ENCODE measurements at regions not wholly inside any gene's neighbourhood (a gene's known extent, or its start where the extent isn't known, plus 50 kb on each side); places are given as distances from the start of the nearest gene placed in this dataset.

DNA sequence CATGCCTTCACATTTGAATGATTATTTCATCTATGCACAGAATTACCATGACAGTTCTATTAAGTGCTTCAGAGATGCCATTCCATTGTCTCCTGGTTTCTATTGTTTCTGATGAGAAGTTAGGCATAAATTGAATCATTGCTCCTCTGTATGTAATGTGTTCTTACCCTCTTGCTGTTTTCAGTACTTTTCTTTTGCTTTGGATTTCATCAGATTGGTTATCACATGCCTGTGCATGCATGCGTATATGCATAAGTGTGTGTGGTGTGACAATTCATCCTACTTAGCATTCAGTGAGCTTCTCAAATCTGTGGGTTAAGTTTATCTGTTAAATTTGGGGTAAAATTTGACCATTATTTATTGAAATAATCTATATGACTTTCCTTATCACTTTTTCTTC lies 263.3 kb upstream of the RND3 start:
- TF ChIP-seq, protein P1, sequence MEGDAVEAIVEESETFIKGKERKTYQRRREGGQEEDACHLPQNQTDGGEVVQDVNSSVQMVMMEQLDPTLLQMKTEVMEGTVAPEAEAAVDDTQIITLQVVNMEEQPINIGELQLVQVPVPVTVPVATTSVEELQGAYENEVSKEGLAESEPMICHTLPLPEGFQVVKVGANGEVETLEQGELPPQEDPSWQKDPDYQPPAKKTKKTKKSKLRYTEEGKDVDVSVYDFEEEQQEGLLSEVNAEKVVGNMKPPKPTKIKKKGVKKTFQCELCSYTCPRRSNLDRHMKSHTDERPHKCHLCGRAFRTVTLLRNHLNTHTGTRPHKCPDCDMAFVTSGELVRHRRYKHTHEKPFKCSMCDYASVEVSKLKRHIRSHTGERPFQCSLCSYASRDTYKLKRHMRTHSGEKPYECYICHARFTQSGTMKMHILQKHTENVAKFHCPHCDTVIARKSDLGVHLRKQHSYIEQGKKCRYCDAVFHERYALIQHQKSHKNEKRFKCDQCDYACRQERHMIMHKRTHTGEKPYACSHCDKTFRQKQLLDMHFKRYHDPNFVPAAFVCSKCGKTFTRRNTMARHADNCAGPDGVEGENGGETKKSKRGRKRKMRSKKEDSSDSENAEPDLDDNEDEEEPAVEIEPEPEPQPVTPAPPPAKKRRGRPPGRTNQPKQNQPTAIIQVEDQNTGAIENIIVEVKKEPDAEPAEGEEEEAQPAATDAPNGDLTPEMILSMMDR (conservative IDR thresholded peaks at IDR 0.05; ENCODE audit: low read depth in 2 of 2), result no peak
- TF ChIP-seq EZH2phosphoT487 (IDR thresholded peaks at IDR 0.05; ENCODE audit: unreplicated experiment) (no peak), EZH2 (IDR thresholded peaks at IDR 0.05; ENCODE audit: low read depth, unreplicated experiment) (no peak), CREB1 (CRISPR knock-in tag; IDR thresholded peaks at IDR 0.05; ENCODE audit: low read depth) (no peak), NANOG (IDR thresholded peaks at IDR 0.05; ENCODE audit: borderline replicate concordance) (no peak; the same call in 1 of the 2 replicates), POLR2AphosphoS5 (IDR thresholded peaks at IDR 0.05; ENCODE audit: low read depth) (no peak), STAT1 (IDR thresholded peaks at IDR 0.05; ENCODE audit: unreplicated experiment) (no peak), ZNF114 (CRISPR knock-in tag; IDR thresholded peaks at IDR 0.05) (no peak), JUNB (IDR thresholded peaks at IDR 0.05; ENCODE audit: unreplicated experiment) (no peak), ZNF331 (CRISPR knock-in tag; IDR thresholded peaks at IDR 0.05; ENCODE audit: low read depth) (no peak)
- TF ChIP-seq, protein P2, sequence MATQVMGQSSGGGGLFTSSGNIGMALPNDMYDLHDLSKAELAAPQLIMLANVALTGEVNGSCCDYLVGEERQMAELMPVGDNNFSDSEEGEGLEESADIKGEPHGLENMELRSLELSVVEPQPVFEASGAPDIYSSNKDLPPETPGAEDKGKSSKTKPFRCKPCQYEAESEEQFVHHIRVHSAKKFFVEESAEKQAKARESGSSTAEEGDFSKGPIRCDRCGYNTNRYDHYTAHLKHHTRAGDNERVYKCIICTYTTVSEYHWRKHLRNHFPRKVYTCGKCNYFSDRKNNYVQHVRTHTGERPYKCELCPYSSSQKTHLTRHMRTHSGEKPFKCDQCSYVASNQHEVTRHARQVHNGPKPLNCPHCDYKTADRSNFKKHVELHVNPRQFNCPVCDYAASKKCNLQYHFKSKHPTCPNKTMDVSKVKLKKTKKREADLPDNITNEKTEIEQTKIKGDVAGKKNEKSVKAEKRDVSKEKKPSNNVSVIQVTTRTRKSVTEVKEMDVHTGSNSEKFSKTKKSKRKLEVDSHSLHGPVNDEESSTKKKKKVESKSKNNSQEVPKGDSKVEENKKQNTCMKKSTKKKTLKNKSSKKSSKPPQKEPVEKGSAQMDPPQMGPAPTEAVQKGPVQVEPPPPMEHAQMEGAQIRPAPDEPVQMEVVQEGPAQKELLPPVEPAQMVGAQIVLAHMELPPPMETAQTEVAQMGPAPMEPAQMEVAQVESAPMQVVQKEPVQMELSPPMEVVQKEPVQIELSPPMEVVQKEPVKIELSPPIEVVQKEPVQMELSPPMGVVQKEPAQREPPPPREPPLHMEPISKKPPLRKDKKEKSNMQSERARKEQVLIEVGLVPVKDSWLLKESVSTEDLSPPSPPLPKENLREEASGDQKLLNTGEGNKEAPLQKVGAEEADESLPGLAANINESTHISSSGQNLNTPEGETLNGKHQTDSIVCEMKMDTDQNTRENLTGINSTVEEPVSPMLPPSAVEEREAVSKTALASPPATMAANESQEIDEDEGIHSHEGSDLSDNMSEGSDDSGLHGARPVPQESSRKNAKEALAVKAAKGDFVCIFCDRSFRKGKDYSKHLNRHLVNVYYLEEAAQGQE (IDR thresholded peaks at IDR 0.05; ENCODE audit: unreplicated experiment), result no peak
- TF ChIP-seq, protein P3, sequence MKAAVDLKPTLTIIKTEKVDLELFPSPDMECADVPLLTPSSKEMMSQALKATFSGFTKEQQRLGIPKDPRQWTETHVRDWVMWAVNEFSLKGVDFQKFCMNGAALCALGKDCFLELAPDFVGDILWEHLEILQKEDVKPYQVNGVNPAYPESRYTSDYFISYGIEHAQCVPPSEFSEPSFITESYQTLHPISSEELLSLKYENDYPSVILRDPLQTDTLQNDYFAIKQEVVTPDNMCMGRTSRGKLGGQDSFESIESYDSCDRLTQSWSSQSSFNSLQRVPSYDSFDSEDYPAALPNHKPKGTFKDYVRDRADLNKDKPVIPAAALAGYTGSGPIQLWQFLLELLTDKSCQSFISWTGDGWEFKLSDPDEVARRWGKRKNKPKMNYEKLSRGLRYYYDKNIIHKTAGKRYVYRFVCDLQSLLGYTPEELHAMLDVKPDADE (IDR thresholded peaks at IDR 0.05), result no peak

Measured in GM23338 (cell line).